ENCODE measurements at regions not wholly inside any gene's neighbourhood (a gene's known extent, or its start where the extent isn't known, plus 50 kb on each side); places are given as distances from the start of the nearest gene placed in this dataset.

- no peak overlapping the region for H3K27ac ChIP-seq
- no peak for DNase-seq
- peaks cover 0 to 33% of the 10 kb centered on the region in 2 donors for H3K27me3 ChIP-seq
- H3K4me1 ChIP-seq = no peaks in the 10 kb centered on the region
- H3K9me3 ChIP-seq = no peaks in the 10 kb centered on the region
- no peak for TF ChIP-seq CTCF (IDR thresholded peaks at IDR 0.05)
- H3K4me3 ChIP-seq = no peak overlapping the region
- no peaks in the 10 kb centered on the region for H3K36me3 ChIP-seq
- intact Hi-C loops (cut with DNase I; ENCODE audit: low total_unique reads) = no loop called here
Measured at GRCh38 chr1:29939079-29939478, 702.8 kb downstream of the PTPRU start.

GRCh38 chr1:29937356-29937755 is 701.0 kb downstream of the PTPRU start:
- H3K4me1 ChIP-seq = no peaks in the 10 kb centered on the region

GRCh38 chr1:29936031-29936544 is 699.8 kb downstream of the PTPRU start:
- no peak overlapping the region for H3K4me3 ChIP-seq
- TF ChIP-seq CTCF (IDR thresholded peaks at IDR 0.05) = no peak
- intact Hi-C loops (cut with DNase I; ENCODE audit: low total_unique reads) = no loop called here
- H3K4me1 ChIP-seq = no peaks in the 10 kb centered on the region
- DNase-seq = no peak
- H3K27me3 ChIP-seq = peaks cover 0 to 40% of the 10 kb centered on the region in 2 donors
- no peak overlapping the region for H3K27ac ChIP-seq
- H3K9me3 ChIP-seq = no peaks in the 10 kb centered on the region
- H3K36me3 ChIP-seq = no peaks in the 10 kb centered on the region

More at GRCh38 chr1:29937356-29937755, 701.0 kb downstream of the PTPRU start:
- Histone ChIP-seq H3K27me3 (peaks cover 0 to 41% of the 10 kb centered on the region in 2 donors), H3K4me3 (no peak overlapping the region), H3K9me3 (no peaks in the 10 kb centered on the region), H3K27ac (no peak overlapping the region), H3K36me3 (no peaks in the 10 kb centered on the region)
- intact Hi-C loops (cut with DNase I; ENCODE audit: low total_unique reads) = no loop called here
- no peak for DNase-seq
- TF ChIP-seq CTCF (IDR thresholded peaks at IDR 0.05) = no peak

GRCh38 chr1:29934255-29934772 is 698.0 kb downstream of the PTPRU start:
- no peaks in the 10 kb centered on the region for H3K36me3 ChIP-seq
- TF ChIP-seq CTCF (IDR thresholded peaks at IDR 0.05) = no peak
- peaks cover 0 to 46% of the 10 kb centered on the region in 2 donors for H3K27me3 ChIP-seq
- no peaks in the 10 kb centered on the region for H3K4me1 ChIP-seq
- no peak overlapping the region for H3K4me3 ChIP-seq
- no peaks in the 10 kb centered on the region for H3K9me3 ChIP-seq
- no peak for DNase-seq
- intact Hi-C loops (cut with DNase I; ENCODE audit: low total_unique reads) = no loop called here
- H3K27ac ChIP-seq = no peak overlapping the region

GRCh38 chr1:29933067-29933466 is 696.7 kb downstream of the PTPRU start:
- Histone ChIP-seq H3K4me3 (no peak overlapping the region), H3K9me3 (no peaks in the 10 kb centered on the region), H3K36me3 (no peaks in the 10 kb centered on the region), H3K4me1 (no peaks in the 10 kb centered on the region), H3K27me3 (peaks cover 0 to 46% of the 10 kb centered on the region in 2 donors), H3K27ac (no peak overlapping the region)
- no peak for DNase-seq
- intact Hi-C loops (cut with DNase I; ENCODE audit: low total_unique reads) = no loop called here
- TF ChIP-seq CTCF (IDR thresholded peaks at IDR 0.05) = no peak

- H3K27ac ChIP-seq = no peak overlapping the region
- H3K9me3 ChIP-seq = no peaks in the 10 kb centered on the region
- intact Hi-C loops (cut with DNase I; ENCODE audit: low total_unique reads) = no loop called here
- H3K4me1 ChIP-seq = no peaks in the 10 kb centered on the region
- peaks cover 0 to 46% of the 10 kb centered on the region in 2 donors for H3K27me3 ChIP-seq
- no peak for DNase-seq
- H3K4me3 ChIP-seq = no peak overlapping the region
- H3K36me3 ChIP-seq = no peaks in the 10 kb centered on the region
- TF ChIP-seq CTCF (IDR thresholded peaks at IDR 0.05) = no peak
Measured at GRCh38 chr1:29932626-29933025, 696.3 kb downstream of the PTPRU start.

All from tibial artery (tissue), 4 donors.